GM12878 (cell line): ENCODE measurements at regions not wholly inside any gene's neighbourhood (a gene's known extent, or its start where the extent isn't known, plus 50 kb on each side); places are given as distances from the start of the nearest gene placed in this dataset.

Experiments used
- ATAC-seq: fragments of 200-7000 bp; cut with Tn5 transposase; 3 replicates; pipeline ENCODE4 v1.9.1; 2020; ENCODE audit warnings: mild to moderate bottlenecking, moderate library complexity
- BruUV-seq: library from RNA; stranded (reverse); fragments of 400-500 nt; replicated peaks from 2 replicates; lab custom pipeline; 2021; lab: Mats Ljungman, UMichigan
- CTCF ChIA-PET: fragments of 300-600 bp; sonication (Branson Sonifier 250); formaldehyde crosslinking; extraction: SDS; loops from one replicate; lab custom pipeline; 2021; ENCODE audit warnings: inconsistent platforms; lab: Yijun Ruan, JAX
- POLR2A ChIA-PET: fragments of 350-600 bp; formaldehyde crosslinking; extraction: SDS; loops from one replicate; lab custom pipeline; 2021; ENCODE audit warnings: inconsistent platforms; lab: Charles Lee
- RAD21 ChIA-PET: fragments of 300-600 bp; sonication (Branson Sonifier 250); formaldehyde crosslinking; loops from one replicate; lab custom pipeline; 2023; ENCODE audit warnings: antibody characterized with exemption; ENCODE audit not compliant: unreplicated experiment; lab: Charles Lee
- SMC1A ChIA-PET: fragments of 300-600 bp; sonication (Branson Sonifier 250); formaldehyde crosslinking; loops from one replicate; lab custom pipeline; 2023; ENCODE audit not compliant: unreplicated experiment, uncharacterized antibody; lab: Charles Lee
- DNase-seq: peaks from one replicate; pipeline ENCODE4 v3.0.0-alpha.2; 2011; ENCODE audit warnings: low read depth, low spot score
- FAIRE-seq: peaks from 3 replicates; lab custom pipeline; 2011; peaks lifted over from hg19 to GRCh38; lab: Jason Lieb, UNC
- H2AFZ ChIP-seq: 2 replicates; pipeline ENCODE4 v1.6.0; 2011; ENCODE audit warnings: low read depth, low read length, control low read depth; ENCODE audit not compliant: control insufficient read depth
- H3K27ac ChIP-seq: 2 replicates; pipeline ENCODE4 v1.5.1; 2011; ENCODE audit warnings: control low read depth; ENCODE audit not compliant: control insufficient read depth, insufficient read depth
- H3K27me3 ChIP-seq, 2 experiments: replicated peaks in 1 of 2; 2 replicates each; pipeline versions ENCODE4 v1.6.0 to v1.6.1; 2011; ENCODE audit warnings: low read length in 1 of 2; ENCODE audit not compliant: control insufficient read depth in 2 of 2, insufficient read depth in 2 of 2
- H3K36me3 ChIP-seq, 2 experiments: 2 replicates each; pipeline ENCODE4 v1.5.1; 2011; ENCODE audit warnings: low read length in 1 of 2; ENCODE audit not compliant: control insufficient read depth in 2 of 2, insufficient read depth in 2 of 2
- H3K4me1 ChIP-seq: 2 replicates; pipeline ENCODE4 v1.6.1; 2011; ENCODE audit warnings: mild to moderate bottlenecking, low read length, moderate library complexity, mixed read lengths; ENCODE audit not compliant: control insufficient read depth, insufficient read depth
- H3K4me2 ChIP-seq: 2 replicates; pipeline ENCODE4 v1.6.0; 2011; ENCODE audit warnings: control low read depth; ENCODE audit not compliant: control insufficient read depth, insufficient read depth
- H3K4me3 ChIP-seq: fragments of 200-600 bp; sonication (generic); 2 replicates; pipeline ENCODE4 v1.5.1; 2016
- H3K79me2 ChIP-seq: 2 replicates; pipeline ENCODE4 v1.6.0; 2011; ENCODE audit warnings: low read length; ENCODE audit not compliant: control insufficient read depth, insufficient read depth
- H3K9ac ChIP-seq: 2 replicates; pipeline ENCODE4 v1.8.0; 2011; ENCODE audit warnings: low read length, control low read depth, mixed read lengths; ENCODE audit not compliant: control insufficient read depth, insufficient read depth
- H3K9me3 ChIP-seq: replicated peaks from 3 replicates; pipeline ENCODE4 v1.5.1; 2011; ENCODE audit warnings: mild to moderate bottlenecking, low read length; ENCODE audit not compliant: control insufficient read depth, insufficient read depth
- H4K20me1 ChIP-seq: 2 replicates; pipeline ENCODE4 v1.6.0; 2011; ENCODE audit not compliant: control insufficient read depth, insufficient read depth
- CBX3 ChIP-seq: fragments of 200-600 bp; sonication (generic); IDR thresholded peaks from 2 replicates; pipeline ENCODE4 v1.6.1; 2016; ENCODE audit warnings: low read depth, borderline replicate concordance
- ETV6 ChIP-seq, 2 experiments: fragments of 450-650 bp in 1 of 2; IDR thresholded peaks in 1 of 2; conservative IDR thresholded peaks in 1 of 2; 2 replicates each; pipeline ENCODE4 v1.6.1; 2014; ENCODE audit warnings: antibody characterized with exemption in 1 of 2, borderline replicate concordance in 1 of 2, low read depth in 1 of 2, mild to moderate bottlenecking in 1 of 2, moderate library complexity in 1 of 2
- IKZF1 ChIP-seq: fragments of 450-650 bp; conservative IDR thresholded peaks from 2 replicates; pipeline ENCODE4 v1.6.1; 2017; ENCODE audit warnings: antibody characterized with exemption, mild to moderate bottlenecking
- KLF5 ChIP-seq: fragments of 450-650 bp; IDR thresholded peaks from 2 replicates; pipeline ENCODE4 v1.6.1; 2014; ENCODE audit warnings: mild to moderate bottlenecking; ENCODE audit not compliant: partially characterized antibody
- PML ChIP-seq: IDR thresholded peaks from 2 replicates; pipeline ENCODE4 v1.6.1; 2012; ENCODE audit warnings: low read length, inconsistent platforms
- RCOR1 ChIP-seq: conservative IDR thresholded peaks from 2 replicates; pipeline ENCODE4 v1.6.1; 2012; ENCODE audit warnings: low read depth, low read length, improper control_type of control experiment
- SREBF2 ChIP-seq: IDR thresholded peaks from 2 replicates; pipeline ENCODE4 v1.6.1; 2012; ENCODE audit warnings: mild to moderate bottlenecking, low read length
- ZNF24 ChIP-seq: fragments of 450-650 bp; IDR thresholded peaks from 2 replicates; pipeline ENCODE4 v1.6.1; 2017; ENCODE audit warnings: antibody characterized with exemption, mild to moderate bottlenecking
- WGBS: methylation state at CpG from one replicate; pipeline ENCODE4 v1.1.6; 2016; ENCODE audit warnings: low lambda C conversion rate; ENCODE audit not compliant: insufficient replicate concordance, insufficient coverage; ENCODE audit errors: missing lambda C conversion rate; 5-methylcytosine and 5-hydroxymethylcytosine counted together
- in situ Hi-C: fragments of 300-500 bp; cut with MboI; formaldehyde crosslinking; loops from 9 replicates; pipeline ENCODE4 v1.14.3; 2018; ENCODE audit warnings: mixed read lengths
- intact Hi-C: fragments of 100-400 bp; cut with micrococcal nuclease; formaldehyde crosslinking; loops from one replicate; pipeline ENCODE4 v1.14.2; 2022; ENCODE audit not compliant: unreplicated experiment
- TF ChIP-seq, protein P1 (sequence below): fragments of 150-350 bp; IDR thresholded peaks from 2 replicates; pipeline ENCODE4 v1.6.1; 2014; ENCODE audit warnings: mild to moderate bottlenecking, low read depth, low read length
- TF ChIP-seq, protein P2 (sequence below): IDR thresholded peaks from 2 replicates; pipeline ENCODE4 v1.6.1; 2012; ENCODE audit warnings: low read length, inconsistent platforms
- TF ChIP-seq, protein P3 (sequence below): IDR thresholded peaks from 2 replicates; pipeline ENCODE4 v1.6.1; 2012; ENCODE audit warnings: improper control_type of control experiment, low read depth, low read length; ENCODE audit not compliant: insufficient replicate concordance

DNA sequence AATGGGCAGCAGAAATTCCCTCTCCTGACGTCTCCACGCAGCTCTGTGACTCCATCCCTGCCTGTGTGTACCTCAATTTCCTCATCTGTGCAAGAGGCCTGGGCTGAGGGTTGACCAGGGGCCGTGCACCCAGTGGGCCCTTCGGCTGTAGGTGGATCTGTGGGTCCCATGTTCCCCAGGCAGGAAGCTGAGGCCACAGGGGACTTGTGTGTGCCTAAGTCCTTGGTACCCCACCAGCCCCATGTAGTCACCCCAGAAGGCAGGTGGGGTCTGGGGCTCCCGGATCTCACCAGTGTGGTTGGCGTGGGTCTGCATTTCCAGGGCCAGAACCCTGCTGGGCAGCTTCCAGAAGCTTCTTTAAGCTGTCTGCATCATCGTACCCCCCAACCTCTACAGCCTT is 177.4 kb upstream of the GSE1 start (continued):
- TF ChIP-seq, protein P1, sequence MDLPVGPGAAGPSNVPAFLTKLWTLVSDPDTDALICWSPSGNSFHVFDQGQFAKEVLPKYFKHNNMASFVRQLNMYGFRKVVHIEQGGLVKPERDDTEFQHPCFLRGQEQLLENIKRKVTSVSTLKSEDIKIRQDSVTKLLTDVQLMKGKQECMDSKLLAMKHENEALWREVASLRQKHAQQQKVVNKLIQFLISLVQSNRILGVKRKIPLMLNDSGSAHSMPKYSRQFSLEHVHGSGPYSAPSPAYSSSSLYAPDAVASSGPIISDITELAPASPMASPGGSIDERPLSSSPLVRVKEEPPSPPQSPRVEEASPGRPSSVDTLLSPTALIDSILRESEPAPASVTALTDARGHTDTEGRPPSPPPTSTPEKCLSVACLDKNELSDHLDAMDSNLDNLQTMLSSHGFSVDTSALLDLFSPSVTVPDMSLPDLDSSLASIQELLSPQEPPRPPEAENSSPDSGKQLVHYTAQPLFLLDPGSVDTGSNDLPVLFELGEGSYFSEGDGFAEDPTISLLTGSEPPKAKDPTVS = no peak
- TF ChIP-seq SREBF2 = no peak

DNA sequence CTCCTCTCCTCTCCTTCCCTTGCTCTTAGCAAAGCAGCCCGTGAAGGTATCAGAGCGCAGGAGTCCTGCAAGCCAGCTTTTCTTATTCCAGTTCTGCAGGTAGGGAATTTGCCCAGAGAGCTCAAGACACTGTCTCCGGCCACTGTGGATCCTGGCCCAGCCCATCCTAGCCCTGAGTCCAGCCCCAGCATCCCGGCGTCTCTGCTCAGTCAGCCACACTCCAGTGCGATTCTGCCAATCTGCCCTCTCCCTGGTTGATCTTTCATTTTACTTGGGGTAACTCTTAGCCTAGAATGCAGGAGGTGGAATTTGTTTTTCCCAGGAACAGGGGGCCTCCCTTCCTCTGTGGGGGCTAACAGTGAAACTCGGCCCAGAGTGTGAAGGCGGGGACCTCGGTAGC is 176.9 kb upstream of the GSE1 start:
- H3K27me3 ChIP-seq = peaks cover 0 to 3% of the 10 kb centered on the region in 2 experiments; a peak in 2 of 4 replicates
- H4K20me1 ChIP-seq = no peaks in the 10 kb centered on the region
- intact Hi-C loops (no loop called here), in situ Hi-C loops (loop anchor here (25.0 kb wide), 1 partner anchor 176 kb away; the partner anchor contains the start of gene GSE1)
- WGBS = 58% methylated on average over 9 of the region's 9 CpGs
- no peaks in the 10 kb centered on the region for H3K4me1 ChIP-seq
- FAIRE-seq (no peak), DNase-seq (no peak), ATAC-seq (no peak)
- H3K36me3 ChIP-seq = no peaks in the 10 kb centered on the region
- H3K27ac ChIP-seq = no peak overlapping the region
- no peak overlapping the region for H2AFZ ChIP-seq
- no peak overlapping the region for H3K4me2 ChIP-seq
- no peak overlapping the region for H3K9ac ChIP-seq
- H3K4me3 ChIP-seq = no peak overlapping the region
- ChIA-PET RAD21 (interaction anchor here (1.1 kb wide), 1 partner anchor 117 kb away, joined by 3 read pairs; no protein-coding TSS in a partner anchor), POLR2A (no interaction called here), SMC1A (interaction anchor here (1.0 kb wide), 1 partner anchor 12 kb away, joined by 3 read pairs; no protein-coding TSS in a partner anchor), CTCF (interaction anchor here (0.6 to 1.3 kb wide), 3 partner anchors 16 to 180 kb away, joined by 4 to 5 read pairs (median 4); no protein-coding TSS in a partner anchor)
- no peaks in the 10 kb centered on the region for H3K9me3 ChIP-seq
- BruUV-seq = no TSS peak
- no peaks in the 10 kb centered on the region for H3K79me2 ChIP-seq
- TF ChIP-seq, protein P2, sequence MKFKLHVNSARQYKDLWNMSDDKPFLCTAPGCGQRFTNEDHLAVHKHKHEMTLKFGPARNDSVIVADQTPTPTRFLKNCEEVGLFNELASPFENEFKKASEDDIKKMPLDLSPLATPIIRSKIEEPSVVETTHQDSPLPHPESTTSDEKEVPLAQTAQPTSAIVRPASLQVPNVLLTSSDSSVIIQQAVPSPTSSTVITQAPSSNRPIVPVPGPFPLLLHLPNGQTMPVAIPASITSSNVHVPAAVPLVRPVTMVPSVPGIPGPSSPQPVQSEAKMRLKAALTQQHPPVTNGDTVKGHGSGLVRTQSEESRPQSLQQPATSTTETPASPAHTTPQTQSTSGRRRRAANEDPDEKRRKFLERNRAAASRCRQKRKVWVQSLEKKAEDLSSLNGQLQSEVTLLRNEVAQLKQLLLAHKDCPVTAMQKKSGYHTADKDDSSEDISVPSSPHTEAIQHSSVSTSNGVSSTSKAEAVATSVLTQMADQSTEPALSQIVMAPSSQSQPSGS = no peak
- TF ChIP-seq, protein P3, sequence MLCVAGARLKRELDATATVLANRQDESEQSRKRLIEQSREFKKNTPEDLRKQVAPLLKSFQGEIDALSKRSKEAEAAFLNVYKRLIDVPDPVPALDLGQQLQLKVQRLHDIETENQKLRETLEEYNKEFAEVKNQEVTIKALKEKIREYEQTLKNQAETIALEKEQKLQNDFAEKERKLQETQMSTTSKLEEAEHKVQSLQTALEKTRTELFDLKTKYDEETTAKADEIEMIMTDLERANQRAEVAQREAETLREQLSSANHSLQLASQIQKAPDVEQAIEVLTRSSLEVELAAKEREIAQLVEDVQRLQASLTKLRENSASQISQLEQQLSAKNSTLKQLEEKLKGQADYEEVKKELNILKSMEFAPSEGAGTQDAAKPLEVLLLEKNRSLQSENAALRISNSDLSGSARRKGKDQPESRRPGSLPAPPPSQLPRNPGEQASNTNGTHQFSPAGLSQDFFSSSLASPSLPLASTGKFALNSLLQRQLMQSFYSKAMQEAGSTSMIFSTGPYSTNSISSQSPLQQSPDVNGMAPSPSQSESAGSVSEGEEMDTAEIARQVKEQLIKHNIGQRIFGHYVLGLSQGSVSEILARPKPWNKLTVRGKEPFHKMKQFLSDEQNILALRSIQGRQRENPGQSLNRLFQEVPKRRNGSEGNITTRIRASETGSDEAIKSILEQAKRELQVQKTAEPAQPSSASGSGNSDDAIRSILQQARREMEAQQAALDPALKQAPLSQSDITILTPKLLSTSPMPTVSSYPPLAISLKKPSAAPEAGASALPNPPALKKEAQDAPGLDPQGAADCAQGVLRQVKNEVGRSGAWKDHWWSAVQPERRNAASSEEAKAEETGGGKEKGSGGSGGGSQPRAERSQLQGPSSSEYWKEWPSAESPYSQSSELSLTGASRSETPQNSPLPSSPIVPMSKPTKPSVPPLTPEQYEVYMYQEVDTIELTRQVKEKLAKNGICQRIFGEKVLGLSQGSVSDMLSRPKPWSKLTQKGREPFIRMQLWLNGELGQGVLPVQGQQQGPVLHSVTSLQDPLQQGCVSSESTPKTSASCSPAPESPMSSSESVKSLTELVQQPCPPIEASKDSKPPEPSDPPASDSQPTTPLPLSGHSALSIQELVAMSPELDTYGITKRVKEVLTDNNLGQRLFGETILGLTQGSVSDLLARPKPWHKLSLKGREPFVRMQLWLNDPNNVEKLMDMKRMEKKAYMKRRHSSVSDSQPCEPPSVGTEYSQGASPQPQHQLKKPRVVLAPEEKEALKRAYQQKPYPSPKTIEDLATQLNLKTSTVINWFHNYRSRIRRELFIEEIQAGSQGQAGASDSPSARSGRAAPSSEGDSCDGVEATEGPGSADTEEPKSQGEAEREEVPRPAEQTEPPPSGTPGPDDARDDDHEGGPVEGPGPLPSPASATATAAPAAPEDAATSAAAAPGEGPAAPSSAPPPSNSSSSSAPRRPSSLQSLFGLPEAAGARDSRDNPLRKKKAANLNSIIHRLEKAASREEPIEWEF = no peak
- TF ChIP-seq IKZF1 = no peak
- TF ChIP-seq RCOR1 = no peak
- no peak for TF ChIP-seq ZNF24
- no peak for TF ChIP-seq CBX3
- TF ChIP-seq PML = no peak
- TF ChIP-seq ETV6 (conservative IDR thresholded peaks at IDR 0.05 in 1 of 2, IDR thresholded peaks at IDR 0.05 in 1 of 2; ENCODE audit: borderline replicate concordance in 1 of 2, low read depth in 1 of 2) = no peak
- TF ChIP-seq KLF5 = no peak
